NCI-H2081 (cell line): ENCODE measurements at regions not wholly inside any gene's neighbourhood (a gene's known extent, or its start where the extent isn't known, plus 50 kb on each side); places are given as distances from the start of the nearest gene placed in this dataset.
A peak's percentile ranks its signal among the peaks of the same experiment; 100 is the strongest.
"Not testable (repeated sequence)": the region's sequence is repeated elsewhere in the genome, so short reads cannot be mapped to it uniquely, and the experiment has no call there.

Source experiments
- DNase-seq, 2 experiments: peaks; one replicate each; lab custom pipeline; 2025; lab: John Stamatoyannopoulos, UW

DNA sequence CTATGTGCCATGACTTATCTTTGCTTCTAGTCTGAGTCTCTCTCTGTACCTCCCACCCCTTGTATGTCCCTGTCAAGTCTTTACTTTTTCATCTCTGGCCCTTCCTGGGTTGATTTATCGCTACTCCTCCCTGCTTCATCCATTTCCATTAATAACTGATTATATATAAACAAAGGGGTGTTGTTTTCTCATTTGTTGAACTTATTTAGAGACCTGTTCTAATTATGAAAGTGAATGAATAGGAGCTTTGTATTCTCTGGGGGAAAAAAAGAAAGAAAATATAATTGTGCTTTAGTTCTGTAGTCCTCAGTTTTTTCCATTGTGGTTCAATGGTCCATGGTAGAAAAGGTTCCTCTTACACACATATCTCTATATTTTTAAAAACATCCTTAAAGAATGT, 328.9 kb upstream of the PPP2R3A start:
- no peak for DNase-seq

DNA sequence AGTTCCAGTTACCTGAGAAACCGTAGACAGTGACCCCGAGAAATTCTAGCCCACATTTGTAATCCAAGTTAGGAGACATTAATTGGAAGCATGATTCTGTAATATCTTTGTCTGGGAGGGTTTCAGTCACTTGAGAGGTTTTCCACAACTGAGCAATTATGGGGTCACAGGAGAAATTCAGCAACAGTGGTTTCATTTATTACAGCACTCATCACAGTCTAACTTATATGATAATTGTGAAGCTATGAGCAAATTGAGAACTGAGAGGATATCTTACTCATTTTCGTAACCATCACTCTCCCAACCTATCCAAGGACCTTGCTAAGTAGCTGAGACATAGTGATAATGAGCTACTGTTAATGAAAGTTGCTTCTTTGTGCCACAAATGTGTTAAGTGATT, 328.5 kb upstream of the PPP2R3A start:
- DNase-seq, result no peak

DNA sequence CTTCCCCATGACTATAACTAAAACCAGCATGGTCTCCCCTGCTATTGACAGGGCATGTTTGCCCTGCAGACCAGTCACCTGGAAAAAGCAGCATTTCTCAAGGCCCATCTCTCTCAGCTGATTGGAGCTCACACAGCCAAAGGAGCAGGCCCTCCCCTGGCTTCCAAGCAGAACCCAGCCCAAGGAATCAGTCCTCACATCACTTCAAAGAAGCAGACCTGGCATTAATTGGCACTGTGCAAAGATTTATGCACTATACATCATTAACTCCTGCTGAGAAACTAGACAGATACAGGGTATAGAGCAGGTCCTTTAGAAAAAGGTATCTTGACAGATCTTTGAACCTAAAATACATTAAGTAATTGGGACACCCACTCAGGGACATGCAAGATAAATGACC, 323.8 kb upstream of the PPP2R3A start:
- DNase-seq, result no peak

DNA sequence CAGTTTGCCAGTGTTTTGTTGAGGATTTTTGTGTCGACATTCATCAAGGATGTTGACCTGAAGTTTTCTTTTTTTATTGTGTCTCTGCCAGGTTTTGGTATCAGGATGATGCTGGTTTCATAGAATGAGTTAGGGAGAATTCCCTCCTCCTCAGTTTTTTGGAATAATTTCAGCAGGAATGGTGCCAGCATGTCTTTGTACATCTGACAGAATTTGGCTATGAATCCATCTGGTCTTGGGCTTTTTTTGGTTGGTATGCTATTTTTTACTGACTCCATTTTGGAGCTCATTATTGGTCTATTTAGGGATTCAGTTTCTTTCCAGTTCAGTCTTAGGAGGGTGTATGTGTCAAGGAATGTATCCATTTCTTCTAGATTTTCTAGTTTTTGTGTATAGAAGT, 320.0 kb upstream of the PPP2R3A start:
- DNase-seq, result no peak

- no peak for DNase-seq
These were observed 318.7 kb upstream of the PPP2R3A start for GRCh38 chr3:135646873-135647272.

GRCh38 chr3:135649361-135649760, 316.2 kb upstream of the PPP2R3A start:
- DNase-seq, result no peak

GRCh38 chr3:135650309-135650708, 315.2 kb upstream of the PPP2R3A start:
- no peak for DNase-seq

- no peak for DNase-seq
These were observed 313.1 kb upstream of the PPP2R3A start for GRCh38 chr3:135652388-135652787.

DNA sequence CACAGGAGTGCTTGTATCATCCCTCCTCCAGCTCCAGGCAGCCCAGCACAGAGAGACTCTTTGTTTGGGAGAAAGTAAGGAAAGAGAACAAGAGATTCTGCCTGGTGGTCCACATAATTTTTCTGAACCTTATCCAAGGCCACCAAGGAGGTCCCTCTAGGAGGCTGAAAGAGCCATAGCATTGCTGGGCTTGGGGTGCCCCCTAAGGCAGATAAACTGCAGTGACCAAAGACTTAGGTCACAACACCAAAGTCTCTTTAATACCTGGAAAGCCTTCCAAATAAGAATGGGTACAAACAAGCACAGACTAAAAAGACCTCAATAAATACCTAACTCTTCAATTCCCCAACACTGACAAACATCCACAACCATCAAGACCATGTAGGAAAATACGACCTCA, 310.2 kb upstream of the PPP2R3A start:
- DNase-seq, result no peak

- not testable (repeated sequence) for DNase-seq
These were observed 307.1 kb upstream of the PPP2R3A start for GRCh38 chr3:135658451-135658850.

DNA sequence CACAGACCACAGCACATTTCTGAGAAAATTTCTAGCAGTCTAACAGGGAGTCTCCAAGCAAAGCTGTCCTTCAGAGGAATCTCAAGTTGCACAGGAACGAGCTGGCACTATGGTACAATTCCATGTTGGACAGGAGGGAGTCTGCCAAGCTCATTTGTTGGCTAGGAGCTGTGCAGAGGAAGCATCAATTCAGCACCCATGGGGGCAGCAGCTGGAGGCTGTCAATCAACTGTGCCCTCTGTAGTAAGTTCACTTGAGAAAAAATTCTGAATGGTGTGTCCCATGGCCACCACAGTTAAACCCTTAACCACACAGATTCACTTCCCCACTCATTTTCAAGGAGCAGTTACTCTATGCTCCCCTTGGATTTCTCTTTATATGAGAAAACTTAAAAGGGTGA, 298.5 kb upstream of the PPP2R3A start:
- no peak for DNase-seq

- no peak for DNase-seq
These were observed 291.0 kb upstream of the PPP2R3A start for GRCh38 chr3:135674508-135674907.

DNA sequence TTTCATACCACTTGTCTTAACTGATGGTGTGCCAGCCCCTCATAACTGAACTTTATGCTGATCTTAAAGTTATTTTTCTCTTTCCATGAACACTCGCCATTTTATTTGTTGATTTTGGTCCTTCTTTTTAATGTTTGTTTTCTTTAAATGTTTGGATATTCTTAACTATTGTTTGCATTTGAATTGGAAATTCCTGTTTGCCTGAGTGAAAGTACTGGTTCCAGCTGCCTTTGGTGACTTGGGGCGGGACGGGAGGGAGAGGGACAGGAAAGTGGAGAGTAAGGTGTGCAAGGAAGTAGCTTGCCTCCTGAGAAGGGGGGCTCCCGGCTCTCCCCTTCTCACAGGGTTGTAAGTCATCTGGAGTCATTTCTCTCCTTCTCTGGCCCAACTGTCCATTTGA, 287.1 kb upstream of the PPP2R3A start:
- DNase-seq, result no peak

DNA sequence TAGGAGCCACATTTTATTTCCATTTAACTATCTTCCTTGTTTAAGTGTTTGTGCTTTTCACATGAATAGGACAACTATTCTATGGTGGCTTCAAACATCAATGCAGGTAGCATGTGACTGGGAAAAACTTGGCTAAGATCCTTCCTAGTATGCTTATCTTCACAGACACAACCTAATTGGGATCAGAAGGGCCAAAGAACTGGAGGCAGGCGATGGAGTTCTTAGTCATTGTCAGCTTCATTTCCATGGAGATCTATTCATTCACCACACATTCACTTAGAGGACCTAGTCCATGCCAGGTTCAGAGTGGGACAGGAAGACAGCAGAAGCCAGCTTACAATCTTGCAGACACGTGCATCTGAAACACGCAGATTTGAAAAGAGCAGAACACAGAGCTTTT, 277.5 kb upstream of the PPP2R3A start:
- no peak for DNase-seq

DNA sequence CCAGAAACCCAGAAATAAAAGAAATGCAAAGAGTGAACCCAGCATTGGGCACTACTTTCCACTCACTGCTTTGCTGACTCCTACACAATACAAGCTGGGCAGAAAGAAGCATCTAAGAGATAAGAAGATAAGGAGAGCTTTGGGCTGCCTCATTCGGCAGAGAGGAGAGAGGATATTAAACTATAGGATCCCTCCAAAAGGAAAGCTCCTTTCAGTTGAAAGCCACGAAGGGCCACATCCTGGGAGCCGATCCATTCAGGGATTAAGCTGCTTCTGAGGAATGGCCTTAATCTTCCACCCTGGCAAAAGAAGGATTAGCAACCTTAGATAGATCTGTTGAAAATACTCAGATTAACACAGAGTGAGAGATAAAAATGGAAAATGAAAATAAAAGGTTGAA, 274.9 kb upstream of the PPP2R3A start:
- no peak for DNase-seq

GRCh38 chr3:135691240-135691639, 274.3 kb upstream of the PPP2R3A start:
- DNase-seq, result no peak

DNA sequence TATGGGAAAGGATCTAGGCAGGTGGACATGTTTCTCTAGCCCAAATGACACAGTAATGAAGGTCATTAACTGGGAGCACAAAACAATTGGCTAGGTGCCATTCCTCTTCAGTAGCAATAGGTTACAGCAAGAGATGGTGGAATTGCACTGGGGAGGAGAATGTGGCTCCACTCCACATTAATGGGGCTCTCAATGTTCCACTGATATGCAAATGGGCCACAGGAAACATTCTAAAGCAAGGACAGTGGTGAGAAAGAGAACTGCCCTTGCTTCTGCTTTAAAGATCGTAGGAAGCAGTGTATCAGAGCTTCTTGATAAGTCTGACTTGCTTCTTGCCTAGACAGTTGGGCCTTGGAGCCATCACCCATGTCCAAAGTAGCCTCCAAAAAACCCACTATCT, 271.4 kb upstream of the PPP2R3A start:
- DNase-seq, result peak; percentile 83 to 97

- no peak for DNase-seq
These were observed 265.8 kb upstream of the PPP2R3A start for GRCh38 chr3:135699741-135700140.

GRCh38 chr3:135706758-135707375, 258.7 kb upstream of the PPP2R3A start:
- peak; percentile 6 to 30 for DNase-seq

GRCh38 chr3:135719449-135719848, 246.1 kb upstream of the PPP2R3A start:
- no peak for DNase-seq

DNA sequence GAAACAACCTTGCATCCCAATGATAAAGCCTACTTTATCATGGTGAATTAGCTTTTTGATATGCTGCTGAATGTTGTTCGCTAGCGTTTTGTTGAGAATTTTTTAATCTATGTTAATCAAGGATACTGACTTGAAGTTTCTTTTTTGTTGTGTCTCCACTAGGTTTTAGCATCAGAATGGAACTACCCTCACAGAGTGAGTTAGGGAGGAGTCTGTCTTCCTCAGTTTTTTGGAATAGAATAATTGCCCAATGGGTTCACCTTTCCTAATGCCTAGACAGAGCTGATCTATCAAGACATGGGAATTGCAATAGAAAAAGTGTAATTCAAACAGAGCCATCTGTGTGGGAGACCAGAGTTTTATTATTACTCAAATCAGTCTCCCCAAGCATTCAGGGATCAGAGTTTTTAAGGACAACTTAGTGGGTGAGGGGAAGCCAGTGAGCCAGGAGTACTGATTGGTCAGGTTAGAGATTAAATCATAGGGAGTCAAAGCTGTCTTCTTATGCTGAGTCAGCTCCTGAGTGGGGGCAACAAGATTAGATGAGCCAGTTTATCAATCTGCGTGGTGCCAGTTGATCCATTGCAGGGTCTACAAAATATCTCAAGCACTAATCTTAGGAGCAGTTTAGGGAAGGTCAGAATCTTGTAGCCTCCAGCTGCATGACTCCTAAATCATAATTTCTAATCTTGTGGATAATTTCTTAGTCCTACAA, 237.4 kb upstream of the PPP2R3A start:
- DNase-seq, result no peak

- no peak for DNase-seq
These were observed 234.0 kb upstream of the PPP2R3A start for GRCh38 chr3:135731546-135731945.

GRCh38 chr3:135736740-135737139, 228.8 kb upstream of the PPP2R3A start:
- DNase-seq, result peak; percentile 47 to 51

DNA sequence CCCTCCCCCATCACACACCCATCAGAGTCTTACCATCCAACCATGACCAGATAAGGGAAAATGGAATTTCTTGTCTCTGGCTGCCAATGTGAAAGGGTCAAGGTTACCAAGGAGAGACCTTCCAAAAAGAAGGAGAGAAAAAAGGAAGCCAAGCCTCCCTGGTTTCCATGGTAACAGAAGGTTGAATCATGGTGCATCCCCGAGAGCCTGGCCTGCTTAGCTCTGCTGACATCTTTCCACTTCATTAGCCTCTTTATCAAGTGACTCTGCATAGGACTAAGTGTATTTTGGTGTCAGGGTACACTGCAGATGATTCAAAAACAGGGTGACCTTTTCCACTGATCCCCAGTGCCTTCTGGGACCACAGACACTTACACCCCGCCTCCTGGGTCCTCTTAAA, 225.7 kb upstream of the PPP2R3A start:
- DNase-seq, result no peak
